HG03521 (cell line): ENCODE measurements at regions not wholly inside any gene's neighbourhood (a gene's known extent, or its start where the extent isn't known, plus 50 kb on each side); places are given as distances from the start of the nearest gene placed in this dataset.
"Not testable (repeated sequence)": the region's sequence is repeated elsewhere in the genome, so short reads cannot be mapped to it uniquely, and the experiment has no call there.

Experiments
- ATAC-seq: cut with Tn5 transposase; IDR thresholded peaks from one replicate; pipeline ENCODE4 v1.9.1; 2021; ENCODE audit warnings: mild to moderate bottlenecking, moderate library complexity; ENCODE audit not compliant: unreplicated experiment

- ATAC-seq: no peak
These were observed 163.2 kb downstream of the AVL9 start for GRCh38 chr7:32658467-32658869.

GRCh38 chr7:32658034-32658433 is 162.7 kb downstream of the AVL9 start:
- ATAC-seq: no peak

GRCh38 chr7:32654549-32654948 is 159.3 kb downstream of the AVL9 start:
- not testable (repeated sequence) for ATAC-seq

- not testable (repeated sequence) for ATAC-seq
These were observed 155.1 kb downstream of the AVL9 start for GRCh38 chr7:32650356-32650755.

- no peak for ATAC-seq
These were observed 153.3 kb downstream of the AVL9 start for GRCh38 chr7:32648408-32649156.

GRCh38 chr7:32645255-32645654 is 150.0 kb downstream of the AVL9 start:
- ATAC-seq: not testable (repeated sequence)

GRCh38 chr7:32643194-32643593 is 147.9 kb downstream of the AVL9 start:
- ATAC-seq: no peak

GRCh38 chr7:32639122-32639521 is 143.8 kb downstream of the AVL9 start:
- no peak for ATAC-seq

GRCh38 chr7:32638479-32639121 is 143.3 kb downstream of the AVL9 start:
- peak; percentile 72 for ATAC-seq
